ENCODE measurements at regions not wholly inside any gene's neighbourhood (a gene's known extent, or its start where the extent isn't known, plus 50 kb on each side); places are given as distances from the start of the nearest gene placed in this dataset.

DNA sequence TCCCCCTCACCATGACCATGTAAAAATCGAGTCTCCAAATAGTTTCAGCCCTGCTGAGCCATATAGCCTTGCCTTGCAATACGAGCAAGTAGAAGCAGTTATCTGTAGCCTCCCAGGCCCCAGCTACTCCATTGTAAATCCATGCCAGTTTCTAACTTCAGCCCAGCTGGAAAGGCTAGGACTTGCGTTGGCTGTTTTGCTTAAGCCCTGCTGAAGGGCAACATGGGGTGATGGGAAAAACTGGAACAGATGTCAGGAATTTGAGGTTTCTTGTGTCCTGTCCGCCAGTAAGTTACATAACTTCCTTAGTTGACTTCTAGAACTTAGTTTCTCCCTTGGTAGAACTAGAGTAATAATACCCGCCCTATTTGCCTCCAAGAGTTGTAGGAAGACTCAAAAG lies 216.0 kb upstream of the SERP2 start:
- TF ChIP-seq TEAD4 (IDR thresholded peaks at IDR 0.05; ENCODE audit: low read depth, low read length) (no peak), YY1 (IDR thresholded peaks at IDR 0.05; ENCODE audit: low read depth, low read length) (no peak), PHF8 (conservative IDR thresholded peaks at IDR 0.05; ENCODE audit: low read depth, low read length) (no peak), SP1 (IDR thresholded peaks at IDR 0.05; ENCODE audit: low read depth, low read length) (0 out of 2 replicates have a peak, but pooled peaks have one; percentile 41), POU5F1 (IDR thresholded peaks at IDR 0.05; ENCODE audit: low read depth, low read length) (no peak), CREB1 (IDR thresholded peaks at IDR 0.05) (no peak)
